ENCODE measurements at regions not wholly inside any gene's neighbourhood (a gene's known extent, or its start where the extent isn't known, plus 50 kb on each side); places are given as distances from the start of the nearest gene placed in this dataset.

DNA sequence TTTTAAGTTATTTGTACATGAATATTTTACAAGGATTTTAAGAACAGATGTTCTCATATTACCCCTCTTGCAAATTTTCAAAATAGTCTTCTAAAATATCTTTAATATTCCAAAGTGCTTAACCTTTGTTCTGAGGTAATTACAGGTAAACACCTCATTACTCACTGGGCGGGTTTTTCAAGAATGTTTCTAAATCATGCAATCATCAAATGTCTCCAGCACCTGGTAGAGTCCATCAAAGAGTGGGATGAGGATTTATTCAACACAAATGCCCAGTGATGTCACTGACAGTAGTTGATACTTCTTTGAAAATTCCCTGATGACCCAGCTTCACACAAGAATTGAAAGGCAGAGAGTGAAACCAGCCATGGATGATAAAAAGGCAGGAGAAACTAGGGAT lies 114.4 kb downstream of the SEC61B start:
- TF ChIP-seq, protein P1, sequence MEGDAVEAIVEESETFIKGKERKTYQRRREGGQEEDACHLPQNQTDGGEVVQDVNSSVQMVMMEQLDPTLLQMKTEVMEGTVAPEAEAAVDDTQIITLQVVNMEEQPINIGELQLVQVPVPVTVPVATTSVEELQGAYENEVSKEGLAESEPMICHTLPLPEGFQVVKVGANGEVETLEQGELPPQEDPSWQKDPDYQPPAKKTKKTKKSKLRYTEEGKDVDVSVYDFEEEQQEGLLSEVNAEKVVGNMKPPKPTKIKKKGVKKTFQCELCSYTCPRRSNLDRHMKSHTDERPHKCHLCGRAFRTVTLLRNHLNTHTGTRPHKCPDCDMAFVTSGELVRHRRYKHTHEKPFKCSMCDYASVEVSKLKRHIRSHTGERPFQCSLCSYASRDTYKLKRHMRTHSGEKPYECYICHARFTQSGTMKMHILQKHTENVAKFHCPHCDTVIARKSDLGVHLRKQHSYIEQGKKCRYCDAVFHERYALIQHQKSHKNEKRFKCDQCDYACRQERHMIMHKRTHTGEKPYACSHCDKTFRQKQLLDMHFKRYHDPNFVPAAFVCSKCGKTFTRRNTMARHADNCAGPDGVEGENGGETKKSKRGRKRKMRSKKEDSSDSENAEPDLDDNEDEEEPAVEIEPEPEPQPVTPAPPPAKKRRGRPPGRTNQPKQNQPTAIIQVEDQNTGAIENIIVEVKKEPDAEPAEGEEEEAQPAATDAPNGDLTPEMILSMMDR (IDR thresholded peaks at IDR 0.05; ENCODE audit: low read length) = no peak
- no peak for TF ChIP-seq EZH2 (IDR thresholded peaks at IDR 0.05; ENCODE audit: borderline replicate concordance, low read length)
